Stimulated activated CD4-positive, alpha-beta T cell treated with anti-CD3 and anti-CD28 coated beads, Interleukin-2, amount 100 ng/mL, for 24 hours (primary cell): ENCODE measurements at regions not wholly inside any gene's neighbourhood (a gene's known extent, or its start where the extent isn't known, plus 50 kb on each side); places are given as distances from the start of the nearest gene placed in this dataset.

ENCODE experiments used
- DNase-seq, 2 donors: peaks; one replicate each; pipeline ENCODE4 v3.0.0-alpha.2; 2020

GRCh38 chr10:63749915-63750314 lies 228.7 kb downstream of the REEP3 start:
- no peak for DNase-seq

GRCh38 chr10:63751836-63752235 lies 230.6 kb downstream of the REEP3 start:
- no peak for DNase-seq

- DNase-seq = no peak
These were observed 231.1 kb downstream of the REEP3 start for GRCh38 chr10:63752318-63752717.

GRCh38 chr10:63753808-63754207 lies 232.6 kb downstream of the REEP3 start:
- no peak for DNase-seq

GRCh38 chr10:63755441-63755840 lies 234.2 kb downstream of the REEP3 start:
- DNase-seq = no peak

GRCh38 chr10:63757067-63757466 lies 235.9 kb downstream of the REEP3 start:
- no peak for DNase-seq

- DNase-seq = no peak
These were observed 236.9 kb downstream of the REEP3 start for GRCh38 chr10:63758080-63758479.

GRCh38 chr10:63759335-63759734 lies 238.1 kb downstream of the REEP3 start:
- DNase-seq = no peak

GRCh38 chr10:63760034-63760707 lies 239.0 kb downstream of the REEP3 start:
- DNase-seq = no peak

- DNase-seq = no peak
These were observed 239.5 kb downstream of the REEP3 start for GRCh38 chr10:63760708-63761047.

- DNase-seq = no peak
These were observed 240.0 kb downstream of the REEP3 start for GRCh38 chr10:63761243-63761642.

GRCh38 chr10:63763744-63764143 lies 242.5 kb downstream of the REEP3 start:
- DNase-seq = no peak

GRCh38 chr10:63765126-63765525 lies 243.9 kb downstream of the REEP3 start:
- DNase-seq = no peak

- no peak for DNase-seq
These were observed 245.5 kb downstream of the REEP3 start for GRCh38 chr10:63766745-63767137.

- no peak for DNase-seq
These were observed 246.1 kb downstream of the REEP3 start for GRCh38 chr10:63767138-63767801.

GRCh38 chr10:63769367-63769766 lies 248.2 kb downstream of the REEP3 start:
- DNase-seq = no peak

GRCh38 chr10:63770523-63770922 lies 249.3 kb downstream of the REEP3 start:
- no peak for DNase-seq

- DNase-seq = no peak
These were observed 251.3 kb downstream of the REEP3 start for GRCh38 chr10:63772491-63772890.

GRCh38 chr10:63773106-63773505 lies 251.9 kb downstream of the REEP3 start:
- DNase-seq = no peak

GRCh38 chr10:63773962-63774361 lies 252.8 kb downstream of the REEP3 start:
- no peak for DNase-seq

- DNase-seq = no peak
These were observed 258.9 kb downstream of the REEP3 start for GRCh38 chr10:63780101-63780500.

GRCh38 chr10:63781226-63781625 lies 260.0 kb downstream of the REEP3 start:
- DNase-seq = no peak

GRCh38 chr10:63783882-63784281 lies 262.7 kb downstream of the REEP3 start:
- no peak for DNase-seq

GRCh38 chr10:63788152-63788821 lies 267.1 kb downstream of the REEP3 start:
- DNase-seq = no peak
